A549 (cell line): ENCODE measurements at regions not wholly inside any gene's neighbourhood (a gene's known extent, or its start where the extent isn't known, plus 50 kb on each side); places are given as distances from the start of the nearest gene placed in this dataset.

ENCODE experiments used
- CTCF ChIP-seq: fragments of >200 bp; sonication (Bioruptor Twin); formaldehyde crosslinking; IDR thresholded peaks from 3 replicates; pipeline ENCODE4 v1.5.1; 2016
- EP300 ChIP-seq, 2 experiments: fragments of >200 bp; sonication (Bioruptor Twin); formaldehyde crosslinking; IDR thresholded peaks; 2 replicates in 1 of 2; 3 replicates in 1 of 2; pipeline ENCODE4 v1.6.1; 2016 to 2017
- FOSL2 ChIP-seq, 2 experiments: fragments of 450-650 bp in 1 of 2; fragments of >200 bp in 1 of 2; sonication (Bioruptor Twin) in 1 of 2; formaldehyde crosslinking; IDR thresholded peaks; 2 replicates each; pipeline versions ENCODE4 v1.5.0 to v1.6.1; 2016 to 2020; ENCODE audit warnings: mild to moderate bottlenecking in 1 of 2, moderate library complexity in 1 of 2
- MAFK ChIP-seq: fragments of 450-650 bp; IDR thresholded peaks from 2 replicates; pipeline ENCODE4 v1.6.1; 2014; ENCODE audit not compliant: partially characterized antibody
- POLR2A ChIP-seq: IDR thresholded peaks from 2 replicates; pipeline ENCODE4 v1.6.1; 2012; ENCODE audit warnings: mild to moderate bottlenecking, low read length

GRCh38 chr1:38173848-38174247, 127.3 kb upstream of the POU3F1 start:
- no peak for TF ChIP-seq POLR2A
- no peak for TF ChIP-seq EP300 (IDR thresholded peaks at IDR 0.05)
- TF ChIP-seq CTCF, result no peak
- TF ChIP-seq FOSL2 (IDR thresholded peaks at IDR 0.05), result no peak
- no peak for TF ChIP-seq FOSL2 (CRISPR knock-in tag; IDR thresholded peaks at IDR 0.05)
- TF ChIP-seq MAFK, result no peak
